GM12872 (cell line): ENCODE measurements at regions not wholly inside any gene's neighbourhood (a gene's known extent, or its start where the extent isn't known, plus 50 kb on each side); places are given as distances from the start of the nearest gene placed in this dataset.

Experiments used
- CTCF ChIP-seq: IDR thresholded peaks from 3 replicates; pipeline ENCODE4 v1.5.1; 2011; ENCODE audit warnings: low read depth, mild to moderate bottlenecking, low read length, moderate library complexity; ENCODE audit not compliant: insufficient read depth

GRCh38 chr2:57141269-57141668 lies 905.3 kb upstream of the VRK2 start:
- TF ChIP-seq CTCF, result no peak

DNA sequence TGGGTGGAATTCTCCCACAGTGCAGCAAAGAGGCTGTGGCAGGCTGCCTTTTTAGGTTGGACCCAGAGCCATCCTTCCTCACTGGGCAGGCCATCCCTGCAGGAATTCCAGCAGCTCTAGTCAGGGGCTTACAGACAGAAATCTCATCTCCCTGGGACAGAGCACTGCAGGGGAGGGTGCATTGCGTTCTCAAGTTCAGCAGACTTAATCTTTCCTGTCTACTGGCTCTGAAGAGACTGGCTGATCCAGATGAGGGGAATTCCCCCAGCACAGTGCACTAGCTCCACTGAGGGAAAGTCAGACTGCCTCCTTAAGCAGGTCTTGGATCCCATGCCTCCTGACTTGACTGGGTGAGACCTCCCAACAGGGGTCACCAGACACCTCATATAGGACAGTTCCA lies 899.7 kb upstream of the VRK2 start:
- TF ChIP-seq CTCF, result no peak

GRCh38 chr2:57156231-57156924 lies 890.2 kb upstream of the VRK2 start:
- TF ChIP-seq CTCF, result no peak

GRCh38 chr2:57160976-57161375 lies 885.6 kb upstream of the VRK2 start:
- TF ChIP-seq CTCF, result no peak

- TF ChIP-seq CTCF, result no peak
Measured at GRCh38 chr2:57177176-57177575, 869.4 kb upstream of the VRK2 start.

- no peak for TF ChIP-seq CTCF
Measured at GRCh38 chr2:57180042-57180567, 866.5 kb upstream of the VRK2 start.

DNA sequence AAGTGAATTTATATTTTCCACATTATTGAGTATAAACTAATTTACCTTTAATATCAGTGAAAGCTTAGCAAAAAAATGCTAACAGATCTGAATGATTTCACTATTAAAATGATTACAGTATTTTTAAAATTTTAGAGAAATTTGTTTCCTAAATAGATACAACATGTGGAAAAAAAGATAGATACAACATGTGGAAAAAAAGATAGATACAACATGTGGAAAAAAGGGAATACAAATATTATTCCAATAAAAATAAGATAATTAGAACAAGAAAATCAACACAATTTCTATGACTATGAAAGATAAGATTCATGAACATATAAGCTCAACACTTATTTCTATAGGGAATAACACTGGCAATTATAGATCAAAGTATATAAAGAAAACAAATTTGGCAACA lies 865.9 kb upstream of the VRK2 start:
- no peak for TF ChIP-seq CTCF
